Esophagus squamous epithelium (tissue), 5 donors: ENCODE measurements at regions not wholly inside any gene's neighbourhood (a gene's known extent, or its start where the extent isn't known, plus 50 kb on each side); places are given as distances from the start of the nearest gene placed in this dataset.

Experiments used
- DNase-seq: peaks from one replicate; lab custom pipeline; 2025; lab: John Stamatoyannopoulos, UW
- H3K27ac ChIP-seq, 4 donors: fragments of 200-600 bp; sonication (generic); one replicate each; pipeline ENCODE4 v1.5.1; 2016 to 2019; ENCODE audit warnings: mild to moderate bottlenecking in 1 of 4
- H3K27me3 ChIP-seq, 4 donors: fragments of 200-600 bp; sonication (generic); 1 replicate in 3 of 4; 2 replicates in 1 of 4; pipeline versions ENCODE4 v1.5.1 to v1.6.0; 2017 to 2021; ENCODE audit warnings: antibody characterized with exemption in 1 of 4
- H3K36me3 ChIP-seq, 3 donors: fragments of 200-600 bp; sonication (generic); one replicate each; pipeline ENCODE4 v1.5.1; 2016 to 2019
- H3K4me1 ChIP-seq, 3 donors: fragments of 200-600 bp; sonication (generic); one replicate each; pipeline ENCODE4 v1.5.1; 2017 to 2019
- H3K4me3 ChIP-seq, 4 donors: fragments of 200-600 bp; sonication (generic); 1 replicate in 3 of 4; 2 replicates in 1 of 4; pipeline ENCODE4 v1.5.1; 2016 to 2019; ENCODE audit warnings: mild to moderate bottlenecking in 2 of 4, moderate library complexity in 1 of 4
- H3K9me3 ChIP-seq, 3 donors: fragments of 200-600 bp; sonication (generic); one replicate each; pipeline ENCODE4 v1.5.1; 2016 to 2019
- CTCF ChIP-seq, 6 experiments: fragments of 450-650 bp in 4 of 6; fragments of 200-600 bp in 2 of 6; sonication (generic) in 2 of 6; IDR thresholded peaks; one replicate each; pipeline ENCODE4 v1.5.1; 2016 to 2019; ENCODE audit warnings: antibody characterized with exemption in 6 of 6, mild to moderate bottlenecking in 4 of 6, moderate library complexity in 4 of 6
- POLR2A ChIP-seq, 4 donors: fragments of 450-650 bp; IDR thresholded peaks; one replicate each; pipeline ENCODE4 v1.6.1; 2017; ENCODE audit warnings: antibody characterized with exemption in 4 of 4, mild to moderate bottlenecking in 4 of 4, moderate library complexity in 3 of 4
- WGBS, 2 donors: methylation state at CpG; one replicate each; pipeline ENCODE4 v1.1.5; 2018; 5-methylcytosine and 5-hydroxymethylcytosine counted together
- intact Hi-C: fragments of 100-400 bp; cut with DNase I; formaldehyde crosslinking; loops from one replicate; pipeline ENCODE4 v1.15.0; 2022
- donor health status: DM: yes; HTN: yes; CAD: no.

DNA sequence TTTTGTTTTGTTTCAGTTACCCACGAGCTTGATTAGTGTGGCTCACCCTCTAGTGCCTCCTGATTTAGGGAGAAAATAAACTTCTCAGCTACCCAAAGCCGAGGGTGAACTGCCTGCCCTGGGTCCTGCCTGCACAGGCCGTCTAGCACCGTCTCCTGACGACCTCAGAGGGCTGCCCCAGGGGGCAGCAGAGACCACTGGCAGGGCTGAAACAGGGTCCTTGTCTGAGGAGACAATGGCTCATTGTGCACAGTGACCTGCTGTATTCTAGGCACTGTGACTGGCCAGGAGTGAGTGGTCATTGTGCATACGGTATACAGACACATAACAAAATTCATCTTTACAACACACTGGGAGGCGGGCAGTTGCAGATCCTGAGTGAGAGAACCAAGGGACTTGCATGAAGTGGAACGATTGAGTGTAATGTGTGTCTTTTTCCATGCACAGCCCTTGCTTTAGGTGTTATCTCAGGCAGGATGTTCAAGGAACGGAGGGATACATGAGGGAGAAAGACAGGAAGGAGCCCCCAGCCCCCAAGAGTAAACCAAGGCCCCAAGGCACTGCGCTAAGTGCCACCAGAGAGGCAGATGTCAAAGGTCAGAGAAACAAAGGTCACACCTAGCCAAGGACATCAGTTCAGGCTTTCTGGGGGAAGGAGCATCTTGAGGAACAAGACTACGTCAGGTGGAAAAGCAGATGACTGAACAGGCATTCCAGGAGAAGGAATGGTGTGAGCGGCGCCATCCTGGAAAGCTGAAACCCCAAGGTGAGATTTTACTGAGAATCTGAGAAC lies 421.3 kb downstream of the LPIN1 start:
- WGBS, 2 donors, result 87 to 92% methylated on average over 8 to 9 of the region's 13 CpGs
- H3K27ac ChIP-seq, result peak overlapping the region in 1 of 4 donors; percentile 77
- DNase-seq, result no peak

GRCh38 chr2:12168354-12168753 lies 421.9 kb downstream of the LPIN1 start:
- Histone ChIP-seq H3K4me3 (no peak overlapping the region), H3K9me3 (no peaks in the 10 kb centered on the region), H3K27me3 (peaks cover 0 to 3% (median 0%) of the 10 kb centered on the region in 4 donors), H3K36me3 (no peaks in the 10 kb centered on the region), H3K27ac (peak overlapping the region in 3 of 4 donors; percentile 66 to 77 (median 68)), H3K4me1 (peaks cover 7 to 28% (median 20%) of the 10 kb centered on the region in 3 donors)
- TF ChIP-seq CTCF (IDR thresholded peaks at IDR 0.05) (no peak), POLR2A (IDR thresholded peaks at IDR 0.05) (no peak)
- WGBS, 2 donors, result 77 to 81% methylated on average over 4 to 6 of the region's 6 CpGs
- intact Hi-C loops, result no loop called here
- no peak for DNase-seq

More for the DNA sequence above, 421.3 kb downstream of the LPIN1 start:
- Histone ChIP-seq H3K27me3 (peaks cover 0 to 5% (median 0%) of the 10 kb centered on the region in 4 donors), H3K36me3 (no peaks in the 10 kb centered on the region), H3K4me1 (peaks cover 7 to 28% (median 20%) of the 10 kb centered on the region in 3 donors), H3K4me3 (no peak overlapping the region), H3K9me3 (no peaks in the 10 kb centered on the region)
- intact Hi-C loops, result no loop called here
- TF ChIP-seq CTCF (IDR thresholded peaks at IDR 0.05) (no peak), POLR2A (IDR thresholded peaks at IDR 0.05) (no peak)

DNA sequence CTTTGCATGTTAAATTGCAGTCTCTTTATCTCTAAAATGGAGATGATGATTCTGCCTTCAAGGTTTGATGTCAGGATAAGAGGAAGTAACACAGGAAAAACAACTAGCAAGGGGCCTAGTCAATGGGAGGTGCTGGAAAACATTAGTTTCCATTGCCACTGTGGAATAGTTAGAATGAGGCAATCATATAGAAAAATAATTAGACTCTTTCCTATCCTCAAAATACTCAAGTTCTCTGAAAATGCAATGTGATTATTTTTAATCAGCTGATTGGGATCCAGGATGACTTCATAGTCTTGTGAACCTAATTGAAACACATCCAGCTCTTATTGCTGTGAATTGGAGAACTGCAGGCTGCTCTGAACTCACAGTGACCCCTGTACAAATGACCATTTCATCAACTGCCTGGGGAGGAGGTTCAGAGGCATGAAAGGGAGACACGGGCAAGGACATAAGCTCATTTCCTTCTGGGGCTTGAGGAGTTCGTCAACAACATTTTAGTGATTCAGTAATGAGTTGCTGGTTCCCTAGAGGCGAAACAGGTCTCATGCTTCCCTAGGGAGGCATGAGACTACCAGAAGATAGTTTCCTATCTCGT lies 422.5 kb downstream of the LPIN1 start:
- H3K27ac ChIP-seq, result peak overlapping the region in 3 of 4 donors; percentile 66 to 77 (median 68)
- no peak for DNase-seq
- no peak overlapping the region for H3K4me3 ChIP-seq
- TF ChIP-seq POLR2A (IDR thresholded peaks at IDR 0.05) (no peak), CTCF (IDR thresholded peaks at IDR 0.05) (no peak)
- H3K4me1 ChIP-seq, result peaks cover 7 to 28% (median 20%) of the 10 kb centered on the region in 3 donors
- no peaks in the 10 kb centered on the region for H3K9me3 ChIP-seq
- intact Hi-C loops, result no loop called here
- H3K27me3 ChIP-seq, result no peaks in the 10 kb centered on the region
- 53 to 60% methylated on average over 4 of the region's 4 CpGs for WGBS, 2 donors
- no peaks in the 10 kb centered on the region for H3K36me3 ChIP-seq

GRCh38 chr2:12169721-12170120 lies 423.3 kb downstream of the LPIN1 start:
- no peak for DNase-seq
- H3K27me3 ChIP-seq, result no peaks in the 10 kb centered on the region
- H3K9me3 ChIP-seq, result no peaks in the 10 kb centered on the region
- no peak overlapping the region for H3K4me3 ChIP-seq
- H3K4me1 ChIP-seq, result peaks cover 7 to 28% (median 20%) of the 10 kb centered on the region in 3 donors
- WGBS, 2 donors, result 30 to 31% methylated on average over 6 of the region's 6 CpGs
- H3K27ac ChIP-seq, result peak overlapping the region; percentile 41 to 77 (median 67)
- intact Hi-C loops, result no loop called here
- H3K36me3 ChIP-seq, result no peaks in the 10 kb centered on the region
- TF ChIP-seq CTCF (IDR thresholded peaks at IDR 0.05) (no peak), POLR2A (IDR thresholded peaks at IDR 0.05) (no peak)

GRCh38 chr2:12170121-12170520 lies 423.7 kb downstream of the LPIN1 start:
- no peak for TF ChIP-seq CTCF (IDR thresholded peaks at IDR 0.05)
- TF ChIP-seq POLR2A (IDR thresholded peaks at IDR 0.05), result no peak
- no peak for DNase-seq
- no peak overlapping the region for H3K4me3 ChIP-seq
- WGBS, 2 donors, result 59 to 63% methylated on average over 4 of the region's 5 CpGs
- H3K4me1 ChIP-seq, result peaks cover 7 to 28% (median 20%) of the 10 kb centered on the region in 3 donors
- peak overlapping the region; percentile 41 to 77 (median 67) for H3K27ac ChIP-seq
- H3K9me3 ChIP-seq, result no peaks in the 10 kb centered on the region
- no peaks in the 10 kb centered on the region for H3K36me3 ChIP-seq
- intact Hi-C loops, result no loop called here
- H3K27me3 ChIP-seq, result no peaks in the 10 kb centered on the region
